Liver (tissue), 8 donors: ENCODE measurements at regions not wholly inside any gene's neighbourhood (a gene's known extent, or its start where the extent isn't known, plus 50 kb on each side); places are given as distances from the start of the nearest gene placed in this dataset.

ENCODE experiments used
- DNase-seq: peaks from one replicate; pipeline ENCODE4 v3.0.0-alpha.2; 2017; ENCODE audit warnings: low spot score
- H3K27ac ChIP-seq, 2 donors: one replicate each; pipeline ENCODE4 v1.7.0; 2013; ENCODE audit warnings: inconsistent platforms in 2 of 2, low read length in 2 of 2, control low read depth in 1 of 2, low read depth in 1 of 2, mild to moderate bottlenecking in 1 of 2
- H3K27me3 ChIP-seq, 4 donors: one replicate each; pipeline versions ENCODE4 v1.6.1 to v1.7.0; 2013; ENCODE audit warnings: low read length in 3 of 4, inconsistent platforms in 1 of 4, mild to moderate bottlenecking in 1 of 4, moderate library complexity in 1 of 4; ENCODE audit not compliant: control insufficient read depth in 4 of 4, insufficient read depth in 4 of 4
- H3K36me3 ChIP-seq, 4 donors: one replicate each; pipeline versions ENCODE4 v1.6.1 to v1.7.0; 2013; ENCODE audit warnings: low read length in 3 of 4, mild to moderate bottlenecking in 3 of 4, low read depth in 1 of 4, moderate library complexity in 1 of 4; ENCODE audit not compliant: control insufficient read depth in 4 of 4, insufficient read depth in 3 of 4
- H3K4me1 ChIP-seq, 4 donors: one replicate each; pipeline versions ENCODE4 v1.6.1 to v1.7.0; 2013; ENCODE audit warnings: low read length in 3 of 4, mild to moderate bottlenecking in 3 of 4, moderate library complexity in 1 of 4; ENCODE audit not compliant: control insufficient read depth in 4 of 4, insufficient read depth in 4 of 4
- H3K4me3 ChIP-seq, 3 donors: one replicate each; pipeline versions ENCODE4 v1.6.1 to v1.7.0; 2013; ENCODE audit warnings: low read length in 3 of 3, control low read depth in 1 of 3, low read depth in 1 of 3, mild to moderate bottlenecking in 1 of 3
- H3K9ac ChIP-seq, 2 donors: one replicate each; pipeline ENCODE4 v1.7.0; 2013; ENCODE audit warnings: low read length in 2 of 2, mild to moderate bottlenecking in 2 of 2, moderate library complexity in 2 of 2, control low read depth in 1 of 2, low read depth in 1 of 2
- H3K9me3 ChIP-seq, 4 donors: one replicate each; pipeline versions ENCODE4 v1.6.1 to v1.7.0; 2013; ENCODE audit warnings: low read length in 3 of 4; ENCODE audit not compliant: control insufficient read depth in 4 of 4
- EGR1 ChIP-seq, 2 donors: IDR thresholded peaks; 2 replicates each; pipeline ENCODE4 v1.6.1; 2016 to 2018; ENCODE audit warnings: antibody characterized with exemption in 2 of 2, low read depth in 2 of 2
- FOXA1 ChIP-seq: IDR thresholded peaks from 2 replicates; pipeline ENCODE4 v1.6.1; 2016; ENCODE audit warnings: antibody characterized with exemption
- FOXA2 ChIP-seq: IDR thresholded peaks from 2 replicates; pipeline ENCODE4 v1.6.1; 2016; ENCODE audit warnings: antibody characterized with exemption
- GABPA ChIP-seq, 2 donors: IDR thresholded peaks in 1 of 2; conservative IDR thresholded peaks in 1 of 2; 2 replicates each; pipeline ENCODE4 v1.6.1; 2016; ENCODE audit warnings: antibody characterized with exemption in 2 of 2, mild to moderate bottlenecking in 1 of 2, moderate library complexity in 1 of 2
- HNF4A ChIP-seq, 2 donors: conservative IDR thresholded peaks; 2 replicates each; pipeline ENCODE4 v1.6.1; 2016; ENCODE audit warnings: antibody characterized with exemption in 2 of 2, mild to moderate bottlenecking in 2 of 2
- HNF4G ChIP-seq: IDR thresholded peaks from 2 replicates; pipeline ENCODE4 v1.6.1; 2016; ENCODE audit warnings: antibody characterized with exemption
- JUND ChIP-seq, 2 donors: IDR thresholded peaks; 2 replicates each; pipeline ENCODE4 v1.6.1; 2016; ENCODE audit warnings: antibody characterized with exemption in 2 of 2
- NR2F2 ChIP-seq: IDR thresholded peaks from 2 replicates; pipeline ENCODE4 v1.6.1; 2016; ENCODE audit warnings: antibody characterized with exemption
- RAD21 ChIP-seq, 2 donors: IDR thresholded peaks; 2 replicates each; pipeline ENCODE4 v1.6.1; 2016; ENCODE audit warnings: antibody characterized with exemption in 2 of 2, mild to moderate bottlenecking in 2 of 2
- RXRA ChIP-seq, 2 donors: IDR thresholded peaks; 2 replicates each; pipeline ENCODE4 v1.6.1; 2017 to 2018; ENCODE audit warnings: antibody characterized with exemption in 2 of 2, mild to moderate bottlenecking in 1 of 2
- SP1 ChIP-seq: IDR thresholded peaks from 2 replicates; pipeline ENCODE4 v1.6.1; 2018; ENCODE audit warnings: antibody characterized with exemption, mild to moderate bottlenecking
- TAF1 ChIP-seq: conservative IDR thresholded peaks from 2 replicates; pipeline ENCODE4 v1.6.1; 2016; ENCODE audit warnings: antibody characterized with exemption, mild to moderate bottlenecking
- YY1 ChIP-seq: IDR thresholded peaks from 2 replicates; pipeline ENCODE4 v1.6.1; 2016; ENCODE audit warnings: antibody characterized with exemption, mild to moderate bottlenecking
- WGBS: extraction: QIAGEN DNeasy Blood & Tissue Kit; methylation state at CpG from one replicate; pipeline ENCODE4 v1.1.7; 2013; 5-methylcytosine and 5-hydroxymethylcytosine counted together
- TF ChIP-seq, protein P1 (sequence below): IDR thresholded peaks from 2 replicates; pipeline ENCODE4 v1.6.1; 2016; ENCODE audit warnings: antibody characterized with exemption
- TF ChIP-seq, protein P2 (sequence below): IDR thresholded peaks from 2 replicates; pipeline ENCODE4 v1.6.1; 2016; ENCODE audit warnings: antibody characterized with exemption
- TF ChIP-seq, protein P3 (sequence below): IDR thresholded peaks from 2 replicates; pipeline ENCODE4 v1.6.1; 2016; ENCODE audit warnings: antibody characterized with exemption, mild to moderate bottlenecking
- TF ChIP-seq, protein P4 (sequence below): fragments of 150-350 bp; IDR thresholded peaks from 2 replicates; pipeline ENCODE4 v1.5.1; 2017; ENCODE audit warnings: improper control_type of control experiment, low read depth, low read length; ENCODE audit not compliant: missing input control
- TF ChIP-seq, protein P5 (sequence below): IDR thresholded peaks from 2 replicates; pipeline ENCODE4 v1.6.1; 2016; ENCODE audit warnings: antibody characterized with exemption
- donor health status: healthy.
- donor health status: healthy.
- donor health status: healthy.
- donor health status: healthy.
- donor health status: healthy.

DNA sequence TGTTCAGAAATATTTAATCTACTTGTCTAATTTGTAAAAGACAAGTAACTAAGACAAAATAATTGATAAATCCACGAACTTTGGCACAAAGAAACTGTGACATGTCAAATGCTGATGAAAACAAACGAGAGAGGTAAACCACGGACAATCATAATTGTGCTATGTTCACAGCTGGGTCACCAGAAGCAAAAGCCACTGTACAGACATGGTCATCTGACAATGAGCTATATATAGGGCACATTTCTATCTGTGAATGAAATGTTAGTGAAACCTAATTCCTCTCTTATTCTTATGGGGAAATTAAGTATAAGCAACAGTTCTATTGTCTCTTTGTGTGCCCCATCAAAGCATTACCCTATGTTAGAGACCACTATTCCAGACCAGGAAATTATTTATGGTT, 444.0 kb upstream of the TRAM1L1 start:
- no peak overlapping the region for H3K27ac ChIP-seq
- H3K27me3 ChIP-seq = no peaks in the 10 kb centered on the region
- no peaks in the 10 kb centered on the region for H3K9me3 ChIP-seq
- WGBS = 60% methylated on average over 3 of the region's 3 CpGs
- no peak for DNase-seq
- no peak overlapping the region for H3K4me3 ChIP-seq
- no peaks in the 10 kb centered on the region for H3K36me3 ChIP-seq
- TF ChIP-seq, protein P1, sequence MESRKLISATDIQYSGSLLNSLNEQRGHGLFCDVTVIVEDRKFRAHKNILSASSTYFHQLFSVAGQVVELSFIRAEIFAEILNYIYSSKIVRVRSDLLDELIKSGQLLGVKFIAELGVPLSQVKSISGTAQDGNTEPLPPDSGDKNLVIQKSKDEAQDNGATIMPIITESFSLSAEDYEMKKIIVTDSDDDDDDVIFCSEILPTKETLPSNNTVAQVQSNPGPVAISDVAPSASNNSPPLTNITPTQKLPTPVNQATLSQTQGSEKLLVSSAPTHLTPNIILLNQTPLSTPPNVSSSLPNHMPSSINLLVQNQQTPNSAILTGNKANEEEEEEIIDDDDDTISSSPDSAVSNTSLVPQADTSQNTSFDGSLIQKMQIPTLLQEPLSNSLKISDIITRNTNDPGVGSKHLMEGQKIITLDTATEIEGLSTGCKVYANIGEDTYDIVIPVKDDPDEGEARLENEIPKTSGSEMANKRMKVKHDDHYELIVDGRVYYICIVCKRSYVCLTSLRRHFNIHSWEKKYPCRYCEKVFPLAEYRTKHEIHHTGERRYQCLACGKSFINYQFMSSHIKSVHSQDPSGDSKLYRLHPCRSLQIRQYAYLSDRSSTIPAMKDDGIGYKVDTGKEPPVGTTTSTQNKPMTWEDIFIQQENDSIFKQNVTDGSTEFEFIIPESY = no peak
- TF ChIP-seq, protein P2, sequence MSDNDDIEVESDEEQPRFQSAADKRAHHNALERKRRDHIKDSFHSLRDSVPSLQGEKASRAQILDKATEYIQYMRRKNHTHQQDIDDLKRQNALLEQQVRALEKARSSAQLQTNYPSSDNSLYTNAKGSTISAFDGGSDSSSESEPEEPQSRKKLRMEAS = no peak
- TF ChIP-seq YY1 (no peak), SP1 (no peak), TAF1 (no peak), FOXA2 (no peak), HNF4A (conservative IDR thresholded peaks at IDR 0.05) (no peak), RXRA (IDR thresholded peaks at IDR 0.05) (no peak), GABPA (IDR thresholded peaks at IDR 0.05 in 1 of 2, conservative IDR thresholded peaks at IDR 0.05 in 1 of 2) (no peak), NR2F2 (no peak), RAD21 (IDR thresholded peaks at IDR 0.05) (no peak), EGR1 (IDR thresholded peaks at IDR 0.05; ENCODE audit: low read depth in 2 of 2) (no peak), JUND (IDR thresholded peaks at IDR 0.05) (no peak), HNF4G (no peak), FOXA1 (no peak)
- TF ChIP-seq, protein P3, sequence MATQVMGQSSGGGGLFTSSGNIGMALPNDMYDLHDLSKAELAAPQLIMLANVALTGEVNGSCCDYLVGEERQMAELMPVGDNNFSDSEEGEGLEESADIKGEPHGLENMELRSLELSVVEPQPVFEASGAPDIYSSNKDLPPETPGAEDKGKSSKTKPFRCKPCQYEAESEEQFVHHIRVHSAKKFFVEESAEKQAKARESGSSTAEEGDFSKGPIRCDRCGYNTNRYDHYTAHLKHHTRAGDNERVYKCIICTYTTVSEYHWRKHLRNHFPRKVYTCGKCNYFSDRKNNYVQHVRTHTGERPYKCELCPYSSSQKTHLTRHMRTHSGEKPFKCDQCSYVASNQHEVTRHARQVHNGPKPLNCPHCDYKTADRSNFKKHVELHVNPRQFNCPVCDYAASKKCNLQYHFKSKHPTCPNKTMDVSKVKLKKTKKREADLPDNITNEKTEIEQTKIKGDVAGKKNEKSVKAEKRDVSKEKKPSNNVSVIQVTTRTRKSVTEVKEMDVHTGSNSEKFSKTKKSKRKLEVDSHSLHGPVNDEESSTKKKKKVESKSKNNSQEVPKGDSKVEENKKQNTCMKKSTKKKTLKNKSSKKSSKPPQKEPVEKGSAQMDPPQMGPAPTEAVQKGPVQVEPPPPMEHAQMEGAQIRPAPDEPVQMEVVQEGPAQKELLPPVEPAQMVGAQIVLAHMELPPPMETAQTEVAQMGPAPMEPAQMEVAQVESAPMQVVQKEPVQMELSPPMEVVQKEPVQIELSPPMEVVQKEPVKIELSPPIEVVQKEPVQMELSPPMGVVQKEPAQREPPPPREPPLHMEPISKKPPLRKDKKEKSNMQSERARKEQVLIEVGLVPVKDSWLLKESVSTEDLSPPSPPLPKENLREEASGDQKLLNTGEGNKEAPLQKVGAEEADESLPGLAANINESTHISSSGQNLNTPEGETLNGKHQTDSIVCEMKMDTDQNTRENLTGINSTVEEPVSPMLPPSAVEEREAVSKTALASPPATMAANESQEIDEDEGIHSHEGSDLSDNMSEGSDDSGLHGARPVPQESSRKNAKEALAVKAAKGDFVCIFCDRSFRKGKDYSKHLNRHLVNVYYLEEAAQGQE = no peak
- TF ChIP-seq, protein P4, sequence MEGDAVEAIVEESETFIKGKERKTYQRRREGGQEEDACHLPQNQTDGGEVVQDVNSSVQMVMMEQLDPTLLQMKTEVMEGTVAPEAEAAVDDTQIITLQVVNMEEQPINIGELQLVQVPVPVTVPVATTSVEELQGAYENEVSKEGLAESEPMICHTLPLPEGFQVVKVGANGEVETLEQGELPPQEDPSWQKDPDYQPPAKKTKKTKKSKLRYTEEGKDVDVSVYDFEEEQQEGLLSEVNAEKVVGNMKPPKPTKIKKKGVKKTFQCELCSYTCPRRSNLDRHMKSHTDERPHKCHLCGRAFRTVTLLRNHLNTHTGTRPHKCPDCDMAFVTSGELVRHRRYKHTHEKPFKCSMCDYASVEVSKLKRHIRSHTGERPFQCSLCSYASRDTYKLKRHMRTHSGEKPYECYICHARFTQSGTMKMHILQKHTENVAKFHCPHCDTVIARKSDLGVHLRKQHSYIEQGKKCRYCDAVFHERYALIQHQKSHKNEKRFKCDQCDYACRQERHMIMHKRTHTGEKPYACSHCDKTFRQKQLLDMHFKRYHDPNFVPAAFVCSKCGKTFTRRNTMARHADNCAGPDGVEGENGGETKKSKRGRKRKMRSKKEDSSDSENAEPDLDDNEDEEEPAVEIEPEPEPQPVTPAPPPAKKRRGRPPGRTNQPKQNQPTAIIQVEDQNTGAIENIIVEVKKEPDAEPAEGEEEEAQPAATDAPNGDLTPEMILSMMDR = no peak
- TF ChIP-seq, protein P5, sequence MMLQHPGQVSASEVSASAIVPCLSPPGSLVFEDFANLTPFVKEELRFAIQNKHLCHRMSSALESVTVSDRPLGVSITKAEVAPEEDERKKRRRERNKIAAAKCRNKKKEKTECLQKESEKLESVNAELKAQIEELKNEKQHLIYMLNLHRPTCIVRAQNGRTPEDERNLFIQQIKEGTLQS = no peak
- H3K9ac ChIP-seq = no peak overlapping the region
- H3K4me1 ChIP-seq = peaks cover 0 to 9% (median 3%) of the 10 kb centered on the region in 4 donors
